ENCODE measurements at regions not wholly inside any gene's neighbourhood (a gene's known extent, or its start where the extent isn't known, plus 50 kb on each side); places are given as distances from the start of the nearest gene placed in this dataset.
"Not testable (repeated sequence)": the region's sequence is repeated elsewhere in the genome, so short reads cannot be mapped to it uniquely, and the experiment has no call there.

DNA sequence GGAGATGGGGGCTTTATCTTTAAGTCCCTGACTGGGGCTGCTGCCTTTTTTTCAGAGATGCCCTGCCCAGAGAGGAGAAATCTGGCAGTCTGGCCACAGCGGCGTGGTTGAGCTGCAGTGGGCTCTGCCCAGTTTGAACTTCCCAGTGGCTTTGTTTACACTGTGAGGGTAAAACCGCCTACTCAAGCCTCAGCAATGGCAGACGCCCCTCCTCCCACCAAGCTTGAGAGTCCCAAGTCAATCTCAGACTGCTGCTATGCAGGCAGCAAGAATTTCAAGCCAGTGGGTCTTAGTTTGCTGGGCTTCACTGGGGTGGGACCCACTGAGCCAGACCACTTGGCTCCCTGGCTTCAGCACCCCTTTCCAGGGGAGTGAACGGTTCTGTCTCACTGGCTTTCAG is 76.4 kb upstream of the DNAJC1 start:
- DNase-seq (ENCODE audit: low read depth): not testable (repeated sequence)

- DNase-seq (ENCODE audit: low read depth): no peak
Measured at GRCh38 chr10:22071332-22071731, 67.8 kb upstream of the DNAJC1 start.

GRCh38 chr10:22067091-22067490 is 63.6 kb upstream of the DNAJC1 start:
- DNase-seq (ENCODE audit: low read depth): no peak

GRCh38 chr10:22060984-22061383 is 57.5 kb upstream of the DNAJC1 start:
- not testable (repeated sequence) for DNase-seq (ENCODE audit: low read depth)

DNA sequence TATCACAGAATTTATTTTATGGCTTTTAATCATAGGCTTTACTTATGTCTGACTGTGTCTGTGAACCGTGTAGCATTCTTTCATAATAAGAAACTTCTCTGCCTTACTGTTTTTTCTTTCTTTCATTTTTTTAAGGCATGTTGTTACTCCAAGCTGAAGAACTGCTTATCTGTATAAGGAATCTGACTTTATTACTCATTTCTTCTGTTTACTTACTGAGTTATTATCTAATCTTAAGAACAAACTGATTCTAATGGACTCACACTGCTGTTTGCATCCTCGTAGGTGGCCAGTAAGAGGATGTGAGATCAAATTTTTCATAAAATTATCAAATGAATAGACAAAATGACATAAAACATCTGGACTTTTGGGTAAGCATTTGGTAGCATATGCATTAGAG is 54.7 kb upstream of the DNAJC1 start:
- no peak for DNase-seq (ENCODE audit: low read depth)

- no peak for DNase-seq (ENCODE audit: low read depth)
Measured at GRCh38 chr10:22054961-22055360, 51.4 kb upstream of the DNAJC1 start.

All from Daoy (cell line).